A673 (cell line): ENCODE measurements at regions not wholly inside any gene's neighbourhood (a gene's known extent, or its start where the extent isn't known, plus 50 kb on each side); places are given as distances from the start of the nearest gene placed in this dataset.

Source experiments
- BruUV-seq: library from RNA; stranded (reverse); fragments of 400-500 nt; replicated peaks from 2 replicates; lab custom pipeline; 2021; lab: Mats Ljungman, UMichigan
- CTCF ChIA-PET: fragments of 300-600 bp; sonication (Branson Sonifier 250); formaldehyde crosslinking; loops from one replicate; lab custom pipeline; 2022; ENCODE audit warnings: antibody characterized with exemption; lab: Charles Lee
- POLR2A ChIA-PET: fragments of 300-600 bp; sonication (Branson Sonifier 250); formaldehyde crosslinking; loops from one replicate; lab custom pipeline; 2022; ENCODE audit warnings: antibody characterized with exemption; ENCODE audit not compliant: low non-redundant PET; lab: Charles Lee
- DNase-seq: peaks from one replicate; pipeline ENCODE4 v3.0.0-alpha.2; 2015; ENCODE audit warnings: low spot score
- H3K27ac ChIP-seq: fragments of 200-600 bp; sonication (generic); 2 replicates; pipeline ENCODE4 v1.5.1; 2016; ENCODE audit warnings: mixed run types, low read depth, mild to moderate bottlenecking, mixed read lengths, antibody characterized with exemption, low read length; ENCODE audit not compliant: poor library complexity, severe bottlenecking
- H3K27me3 ChIP-seq: fragments of 200-600 bp; sonication (generic); replicated peaks from 2 replicates; pipeline ENCODE4 v1.6.1; 2017; ENCODE audit warnings: mixed run types, low read depth, mild to moderate bottlenecking, mixed read lengths, antibody characterized with exemption, low read length; ENCODE audit not compliant: insufficient read depth, poor library complexity
- H3K36me3 ChIP-seq: fragments of 200-600 bp; sonication (generic); 2 replicates; pipeline ENCODE4 v1.6.1; 2016; ENCODE audit warnings: mixed run types, mild to moderate bottlenecking, mixed read lengths, antibody characterized with exemption, low read length; ENCODE audit not compliant: insufficient read depth, poor library complexity, severe bottlenecking
- H3K4me1 ChIP-seq: fragments of 200-600 bp; sonication (generic); 2 replicates; pipeline ENCODE4 v1.6.1; 2017; ENCODE audit warnings: mixed run types, mild to moderate bottlenecking, mixed read lengths, antibody characterized with exemption, low read length; ENCODE audit not compliant: insufficient read depth, poor library complexity, severe bottlenecking
- H3K4me3 ChIP-seq: fragments of 200-600 bp; sonication (generic); 2 replicates; pipeline ENCODE4 v1.5.1; 2016; ENCODE audit warnings: low read depth, mixed run types, mild to moderate bottlenecking, mixed read lengths, low read length; ENCODE audit not compliant: poor library complexity, severe bottlenecking
- H3K9me3 ChIP-seq: fragments of 200-600 bp; sonication (generic); 2 replicates; pipeline ENCODE4 v1.6.1; 2016; ENCODE audit warnings: mixed run types, low read depth, mild to moderate bottlenecking, mixed read lengths, antibody characterized with exemption, low read length; ENCODE audit not compliant: poor library complexity, severe bottlenecking
- CTCF ChIP-seq: fragments of 300-800, 200-600 bp; sonication (generic); conservative IDR thresholded peaks from 2 replicates; pipeline ENCODE4 v1.5.1; 2017; ENCODE audit warnings: low read depth, mild to moderate bottlenecking, antibody characterized with exemption, low read length, moderate library complexity, mixed read lengths
- EZH2 ChIP-seq: fragments of 200-600 bp; sonication (generic); IDR thresholded peaks from 2 replicates; pipeline ENCODE4 v1.6.1; 2017; ENCODE audit warnings: borderline replicate concordance, low read depth, mild to moderate bottlenecking, mixed read lengths, antibody characterized with exemption, low read length; ENCODE audit not compliant: poor library complexity, severe bottlenecking
- intact Hi-C: fragments of 100-400 bp; cut with micrococcal nuclease; formaldehyde crosslinking; loops from one replicate; pipeline ENCODE4 v1.10.0; 2022; ENCODE audit not compliant: unreplicated experiment

DNA sequence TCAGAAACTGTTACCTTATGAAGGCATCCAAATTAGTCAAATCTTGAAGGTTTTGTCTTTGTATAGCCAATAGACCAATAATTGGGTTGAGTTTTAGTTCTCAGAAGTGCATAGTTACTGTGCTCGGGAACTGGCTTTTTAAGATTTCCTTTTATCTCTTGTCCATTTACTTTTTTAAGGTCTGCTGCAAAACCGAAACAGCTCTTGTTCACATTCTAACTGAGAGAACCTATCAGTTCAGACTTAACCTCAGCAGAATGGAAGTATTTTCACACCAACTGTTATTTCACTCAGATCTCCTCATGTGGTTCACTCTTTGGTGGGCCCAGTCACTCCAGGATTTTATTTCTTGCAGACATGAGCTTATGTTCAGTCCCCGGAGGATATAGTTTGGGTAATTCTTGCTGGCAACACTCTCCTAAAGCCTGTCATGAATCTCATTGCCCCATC, 55.5 kb downstream of the TPBG start:
- no peaks in the 10 kb centered on the region for H3K4me1 ChIP-seq
- no peak for DNase-seq
- no peak overlapping the region for H3K4me3 ChIP-seq
- intact Hi-C loops, result no loop called here
- no peaks in the 10 kb centered on the region for H3K9me3 ChIP-seq
- ChIA-PET CTCF (interaction anchor here (1.1 kb wide), 1 partner anchor 150 kb away, joined by 3 read pairs; no protein-coding TSS in a partner anchor), POLR2A (no interaction called here)
- TF ChIP-seq EZH2, result no peak
- TF ChIP-seq CTCF, result no peak
- H3K27ac ChIP-seq, result no peak overlapping the region
- no TSS peak for BruUV-seq
- no peaks in the 10 kb centered on the region for H3K27me3 ChIP-seq
- H3K36me3 ChIP-seq, result no peaks in the 10 kb centered on the region

DNA sequence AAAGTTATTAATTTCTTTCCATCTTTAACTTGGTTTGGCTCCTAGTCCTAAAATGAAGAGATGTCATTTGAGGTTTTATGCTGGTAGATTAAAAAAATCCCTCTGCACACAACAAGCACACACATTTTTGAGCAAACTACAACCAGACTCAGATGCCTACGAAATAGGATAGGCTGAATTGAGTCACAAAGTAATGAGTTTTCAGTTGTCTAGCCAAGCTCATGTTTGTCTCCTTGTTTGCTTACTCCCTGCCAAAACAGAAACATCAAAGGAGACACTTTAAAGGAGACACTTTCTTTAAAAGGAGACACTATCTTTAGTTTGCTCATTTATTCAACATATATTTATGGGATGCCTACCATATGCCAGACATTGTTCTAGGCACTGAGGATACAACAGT, 56.2 kb downstream of the TPBG start:
- H3K27ac ChIP-seq, result no peak overlapping the region
- H3K36me3 ChIP-seq, result no peaks in the 10 kb centered on the region

DNA sequence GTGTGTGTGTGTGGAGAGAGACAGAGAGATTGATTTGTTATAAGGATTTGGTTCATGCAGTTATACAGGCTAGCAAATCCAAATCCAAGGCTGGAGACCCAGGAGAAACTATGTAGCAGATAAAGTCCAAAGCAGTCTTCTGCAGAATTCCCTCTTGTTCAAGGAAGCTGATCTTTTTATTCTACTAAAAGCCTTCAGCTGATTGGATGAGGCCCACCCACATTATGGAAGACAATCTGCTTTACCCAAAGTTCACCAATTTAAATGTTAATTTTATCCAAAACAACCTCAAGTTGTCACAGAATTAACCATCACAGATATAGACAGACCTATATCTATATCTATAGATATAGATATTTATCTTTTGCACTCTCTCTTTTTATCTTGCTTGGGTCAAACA, 67.0 kb downstream of the TPBG start:
- POLR2A ChIA-PET, result no interaction called here
- BruUV-seq, result no TSS peak
- Histone ChIP-seq H3K36me3 (no peaks in the 10 kb centered on the region), H3K9me3 (no peaks in the 10 kb centered on the region), H3K4me3 (no peak overlapping the region), H3K27me3 (no peaks in the 10 kb centered on the region), H3K4me1 (no peaks in the 10 kb centered on the region), H3K27ac (no peak overlapping the region)
- DNase-seq, result no peak
- TF ChIP-seq CTCF (no peak), EZH2 (no peak)
- intact Hi-C loops, result no loop called here
- CTCF ChIA-PET, result no interaction called here

More for the DNA sequence above, 56.2 kb downstream of the TPBG start:
- no TSS peak for BruUV-seq
- TF ChIP-seq EZH2, result no peak
- TF ChIP-seq CTCF, result no peak
- CTCF ChIA-PET, result no interaction called here
- no peak for DNase-seq
- no peaks in the 10 kb centered on the region for H3K9me3 ChIP-seq
- no peaks in the 10 kb centered on the region for H3K4me1 ChIP-seq
- POLR2A ChIA-PET, result no interaction called here
- intact Hi-C loops, result no loop called here
- no peak overlapping the region for H3K4me3 ChIP-seq
- no peaks in the 10 kb centered on the region for H3K27me3 ChIP-seq
